ENCODE measurements at regions not wholly inside any gene's neighbourhood (a gene's known extent, or its start where the extent isn't known, plus 50 kb on each side); places are given as distances from the start of the nearest gene placed in this dataset.

DNA sequence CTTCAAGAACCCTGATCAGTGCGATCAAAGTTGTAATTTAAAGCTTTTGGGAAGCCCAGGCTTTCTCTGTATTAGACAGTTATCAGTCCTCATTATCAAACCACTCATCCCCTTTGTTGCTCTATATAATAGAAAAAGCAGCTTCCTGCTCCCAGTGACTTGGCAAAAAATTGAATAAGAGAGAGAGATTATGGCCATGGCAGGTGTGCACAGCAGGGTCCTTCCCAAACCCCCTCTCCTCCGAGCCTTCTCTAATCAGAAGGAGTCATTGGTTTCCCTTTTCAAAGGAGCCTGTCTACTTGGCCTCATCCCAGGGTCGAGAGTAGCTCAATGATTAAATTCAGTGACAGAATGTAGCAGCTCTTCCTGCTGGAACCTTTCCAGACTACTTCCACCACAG lies 81.5 kb downstream of the SEMA4F start:
- no peak overlapping the region for H3K18ac ChIP-seq (ENCODE audit: extremely low read depth, low read length)
- no peak overlapping the region for H2AFZ ChIP-seq (ENCODE audit: low read length)
- H3K23me2 ChIP-seq (ENCODE audit: low read depth, low read length), result no peaks in the 10 kb centered on the region
- H3K4me1 ChIP-seq (replicated peaks in 1 of 4; ENCODE audit: control insufficient read depth in 3 of 4, insufficient read depth in 4 of 4, low read length in 3 of 4), result peaks cover 0 to 6% (median 3%) of the 10 kb centered on the region in 4 experiments; a peak in 4 of 7 replicates
- H2BK20ac ChIP-seq (ENCODE audit: low read length), result no peak overlapping the region
- no peak for FAIRE-seq
- no peak overlapping the region for H3K4me3 ChIP-seq (ENCODE audit: extremely low read depth in 1 of 4, insufficient read depth in 2 of 4, low read depth in 3 of 4, low read length in 4 of 4)
- no peak overlapping the region for H3K9ac ChIP-seq (replicated peaks in 1 of 4; ENCODE audit: extremely low read depth in 1 of 4, low read depth in 3 of 4, low read length in 3 of 4)
- H3K14ac ChIP-seq (ENCODE audit: insufficient read length), result no peak overlapping the region
- H2BK12ac ChIP-seq (ENCODE audit: low read depth, low read length), result no peak overlapping the region
- peaks cover 3 to 6% of the 10 kb centered on the region in 2 experiments; a peak in 1 of 4 replicates for H3K9me3 ChIP-seq (ENCODE audit: insufficient read depth in 2 of 2, low read depth in 1 of 2, low read length in 1 of 2)
- 48% methylated on average over 3 of the region's 3 CpGs; no CpG with 5 or more reads in 1 of the 2 experiments for WGBS, 2 experiments (ENCODE audit: extremely low coverage in 1 of 2, insufficient coverage in 1 of 2, insufficient read length in 1 of 2, insufficient replicate concordance in 2 of 2, low coverage in 1 of 2, low lambda C conversion rate in 2 of 2, missing lambda C conversion rate in 1 of 2)
- H2BK15ac ChIP-seq (ENCODE audit: low read length), result no peak overlapping the region
- H3K56ac ChIP-seq (replicated peaks; ENCODE audit: insufficient read length, low read depth, low read length), result no peak overlapping the region
- H2AK5ac ChIP-seq (ENCODE audit: low read depth, low read length), result no peak overlapping the region
- H3K79me1 ChIP-seq (ENCODE audit: low read depth, low read length), result no peaks in the 10 kb centered on the region
- ChIA-PET POLR2A (ENCODE audit: partially characterized antibody) (interaction anchor here (0.6 to 2.2 kb wide), 3 partner anchors 14 to 100 kb away, joined by 3 to 16 read pairs (median 3); partner anchors contain the start of gene HK2), CTCF (ENCODE audit: partially characterized antibody) (interaction anchor here (0.7 to 1.6 kb wide), 4 partner anchors 10 to 104 kb away, joined by 3 to 5 read pairs (median 4); no protein-coding TSS in a partner anchor)
- H4K91ac ChIP-seq (replicated peaks; ENCODE audit: insufficient read length, low read length), result no peak overlapping the region
- no peaks in the 10 kb centered on the region for H4K20me1 ChIP-seq (replicated peaks in 1 of 2; ENCODE audit: control insufficient read depth in 1 of 2, insufficient read depth in 2 of 2, low read length in 2 of 2)
- no peak overlapping the region for H3K23ac ChIP-seq (ENCODE audit: insufficient read length)
- no peak overlapping the region for H2BK5ac ChIP-seq (ENCODE audit: low read depth, low read length)
- H3K4me2 ChIP-seq (ENCODE audit: insufficient read depth in 1 of 2, low read depth in 2 of 2, low read length in 2 of 2), result peak overlapping the region; percentile 24 to 25; a peak in 2 of 4 replicates
- no peak overlapping the region for H4K8ac ChIP-seq (ENCODE audit: extremely low read depth, insufficient read depth, low read length)
- H3K27ac ChIP-seq (ENCODE audit: low read depth, low read length), result peak overlapping the region; percentile 25; the same call in 1 of the 2 replicates
- DNase-seq (ENCODE audit: low read depth in 1 of 2, low spot score in 2 of 2), result peak in 1 of 2 experiments; percentile 23
- no peak overlapping the region for H4K5ac ChIP-seq (ENCODE audit: insufficient read length, low read depth, low read length)
- no peaks in the 10 kb centered on the region for H3K27me3 ChIP-seq (replicated peaks in 1 of 4; ENCODE audit: control insufficient read depth in 3 of 4, extremely low read depth in 1 of 4, insufficient read depth in 3 of 4, low read length in 3 of 4)
- no peak overlapping the region for H3K4ac ChIP-seq (replicated peaks; ENCODE audit: insufficient read length, low read depth, low read length)
- no peaks in the 10 kb centered on the region; a peak in 1 of 8 replicates for H3K36me3 ChIP-seq (ENCODE audit: control insufficient read depth in 2 of 4, insufficient read depth in 4 of 4, low read length in 3 of 4)
- H3K79me2 ChIP-seq (ENCODE audit: control insufficient read depth in 1 of 2, insufficient read depth in 2 of 2, low read length in 2 of 2), result no peaks in the 10 kb centered on the region
- H2BK120ac ChIP-seq (replicated peaks; ENCODE audit: low read depth, low read length), result no peak overlapping the region
- TF ChIP-seq BACH1 (IDR thresholded peaks at IDR 0.05; ENCODE audit: low read length) (peak; percentile 26; the same call in 1 of the 2 replicates), E2F6 (IDR thresholded peaks at IDR 0.05) (no peak), CTCF (IDR thresholded peaks at IDR 0.05; ENCODE audit: control extremely low read depth in 1 of 3, insufficient read depth in 1 of 3, low read depth in 1 of 3, low read length in 3 of 3) (no peak), YY1 (IDR thresholded peaks at IDR 0.05; ENCODE audit: low read depth, low read length) (no peak), SIX5 (IDR thresholded peaks at IDR 0.05; ENCODE audit: low read depth, low read length) (no peak), CHD1 (IDR thresholded peaks at IDR 0.05; ENCODE audit: low read depth, low read length) (no peak), JUN (IDR thresholded peaks at IDR 0.05; ENCODE audit: low read depth, low read length) (no peak), RNF2 (IDR thresholded peaks at IDR 0.05; ENCODE audit: borderline replicate concordance, low read depth, low read length, missing control alignments, poor library complexity, severe bottlenecking) (no peak), ZNF274 (IDR thresholded peaks at IDR 0.05; ENCODE audit: borderline replicate concordance, extremely low read depth, low read length) (no peak), FOSL1 (IDR thresholded peaks at IDR 0.05; ENCODE audit: insufficient read depth, low read depth, low read length) (no peak), SP1 (IDR thresholded peaks at IDR 0.05; ENCODE audit: low read depth, low read length) (no peak)

Data from H1 (cell line).